ENCODE measurements at regions not wholly inside any gene's neighbourhood (a gene's known extent, or its start where the extent isn't known, plus 50 kb on each side); places are given as distances from the start of the nearest gene placed in this dataset.
"Not testable (repeated sequence)": the region's sequence is repeated elsewhere in the genome, so short reads cannot be mapped to it uniquely, and the experiment has no call there.

GRCh38 chr1:88562991-88563390 lies 121.1 kb upstream of the PKN2 start:
- Histone ChIP-seq H3K9me3 (ENCODE audit: control insufficient read depth, low read length) (no peaks in the 10 kb centered on the region), H3K36me3 (ENCODE audit: control insufficient read depth, insufficient read depth, low read length) (no peaks in the 10 kb centered on the region), H3K27ac (ENCODE audit: low read depth, low read length, severe bottlenecking) (no peak overlapping the region), H3K4me1 (ENCODE audit: control insufficient read depth, insufficient read depth, low read length, poor library complexity, severe bottlenecking) (no peaks in the 10 kb centered on the region), H3K4me3 (ENCODE audit: extremely low read depth, insufficient read depth, low read length, poor library complexity, severe bottlenecking) (no peak overlapping the region)
- 43 to 50% methylated on average over 1 of the region's 3 CpGs for WGBS, 2 experiments (ENCODE audit: insufficient coverage in 2 of 2)

GRCh38 chr1:88566615-88567387 lies 117.3 kb upstream of the PKN2 start:
- no peaks in the 10 kb centered on the region for H3K9me3 ChIP-seq (ENCODE audit: control insufficient read depth, low read length)
- no peak overlapping the region for H3K27ac ChIP-seq (ENCODE audit: low read depth, low read length, severe bottlenecking)
- no peaks in the 10 kb centered on the region for H3K36me3 ChIP-seq (ENCODE audit: control insufficient read depth, insufficient read depth, low read length)
- WGBS, 2 experiments (ENCODE audit: insufficient coverage in 2 of 2): 54 to 89% methylated on average over 2 to 3 of the region's 9 CpGs
- no peak overlapping the region for H3K4me3 ChIP-seq (ENCODE audit: extremely low read depth, insufficient read depth, low read length, poor library complexity, severe bottlenecking)
- H3K4me1 ChIP-seq (ENCODE audit: control insufficient read depth, insufficient read depth, low read length, poor library complexity, severe bottlenecking): no peaks in the 10 kb centered on the region

- WGBS, 2 experiments (ENCODE audit: insufficient coverage in 2 of 2): 80 to 88% methylated on average over 1 of the region's 1 CpG
- no peak overlapping the region for H3K4me3 ChIP-seq (ENCODE audit: extremely low read depth, insufficient read depth, low read length, poor library complexity, severe bottlenecking)
- H3K36me3 ChIP-seq (ENCODE audit: control insufficient read depth, insufficient read depth, low read length): no peaks in the 10 kb centered on the region
- no peaks in the 10 kb centered on the region for H3K4me1 ChIP-seq (ENCODE audit: control insufficient read depth, insufficient read depth, low read length, poor library complexity, severe bottlenecking)
- no peaks in the 10 kb centered on the region for H3K9me3 ChIP-seq (ENCODE audit: control insufficient read depth, low read length)
- no peak overlapping the region for H3K27ac ChIP-seq (ENCODE audit: low read depth, low read length, severe bottlenecking)
Observed at GRCh38 chr1:88571506-88571905, 112.6 kb upstream of the PKN2 start.

GRCh38 chr1:88579598-88579997 lies 104.5 kb upstream of the PKN2 start:
- H3K36me3 ChIP-seq (ENCODE audit: control insufficient read depth, insufficient read depth, low read length): no peaks in the 10 kb centered on the region
- no peaks in the 10 kb centered on the region for H3K4me1 ChIP-seq (ENCODE audit: control insufficient read depth, insufficient read depth, low read length, poor library complexity, severe bottlenecking)
- 84 to 96% methylated on average over 3 of the region's 3 CpGs for WGBS, 2 experiments (ENCODE audit: insufficient coverage in 2 of 2)

GRCh38 chr1:88581703-88582102 lies 102.4 kb upstream of the PKN2 start:
- Histone ChIP-seq H3K4me3 (ENCODE audit: extremely low read depth, insufficient read depth, low read length, poor library complexity, severe bottlenecking) (no peak overlapping the region), H3K9me3 (ENCODE audit: control insufficient read depth, low read length) (no peaks in the 10 kb centered on the region), H3K36me3 (ENCODE audit: control insufficient read depth, insufficient read depth, low read length) (no peaks in the 10 kb centered on the region), H3K27ac (ENCODE audit: low read depth, low read length, severe bottlenecking) (no peak overlapping the region), H3K4me1 (ENCODE audit: control insufficient read depth, insufficient read depth, low read length, poor library complexity, severe bottlenecking) (no peaks in the 10 kb centered on the region)
- WGBS, 2 experiments (ENCODE audit: insufficient coverage in 2 of 2): 75 to 85% methylated on average over 1 to 2 of the region's 2 CpGs

More at GRCh38 chr1:88579598-88579997, 104.5 kb upstream of the PKN2 start:
- H3K4me3 ChIP-seq (ENCODE audit: extremely low read depth, insufficient read depth, low read length, poor library complexity, severe bottlenecking): no peak overlapping the region
- H3K27ac ChIP-seq (ENCODE audit: low read depth, low read length, severe bottlenecking): no peak overlapping the region
- H3K9me3 ChIP-seq (ENCODE audit: control insufficient read depth, low read length): no peaks in the 10 kb centered on the region

- no peak overlapping the region for H3K4me3 ChIP-seq (ENCODE audit: extremely low read depth, insufficient read depth, low read length, poor library complexity, severe bottlenecking)
- H3K4me1 ChIP-seq (ENCODE audit: control insufficient read depth, insufficient read depth, low read length, poor library complexity, severe bottlenecking): no peaks in the 10 kb centered on the region
- peaks cover 3% of the 10 kb centered on the region for H3K9me3 ChIP-seq (ENCODE audit: control insufficient read depth, low read length)
- H3K27ac ChIP-seq (ENCODE audit: low read depth, low read length, severe bottlenecking): no peak overlapping the region
- no peaks in the 10 kb centered on the region for H3K36me3 ChIP-seq (ENCODE audit: control insufficient read depth, insufficient read depth, low read length)
Observed at GRCh38 chr1:88593358-88593757, 90.7 kb upstream of the PKN2 start.

- H3K4me3 ChIP-seq (ENCODE audit: extremely low read depth, insufficient read depth, low read length, poor library complexity, severe bottlenecking): no peak overlapping the region
- H3K4me1 ChIP-seq (ENCODE audit: control insufficient read depth, insufficient read depth, low read length, poor library complexity, severe bottlenecking): no peaks in the 10 kb centered on the region
- H3K36me3 ChIP-seq (ENCODE audit: control insufficient read depth, insufficient read depth, low read length): no peaks in the 10 kb centered on the region
- no CpG with 5 or more reads among the region's 4 CpGs for WGBS, 2 experiments (ENCODE audit: insufficient coverage in 2 of 2)
- H3K27ac ChIP-seq (ENCODE audit: low read depth, low read length, severe bottlenecking): no peak overlapping the region
- H3K9me3 ChIP-seq (ENCODE audit: control insufficient read depth, low read length): peaks cover 3% of the 10 kb centered on the region
Observed at GRCh38 chr1:88595355-88596002, 88.6 kb upstream of the PKN2 start.

- not testable (repeated sequence) for H3K4me3 ChIP-seq (ENCODE audit: extremely low read depth, insufficient read depth, low read length, poor library complexity, severe bottlenecking); H3K4me1 ChIP-seq (ENCODE audit: control insufficient read depth, insufficient read depth, low read length, poor library complexity, severe bottlenecking); H3K36me3 ChIP-seq (ENCODE audit: control insufficient read depth, insufficient read depth, low read length); H3K27ac ChIP-seq (ENCODE audit: low read depth, low read length, severe bottlenecking); H3K9me3 ChIP-seq (ENCODE audit: control insufficient read depth, low read length)
- WGBS, 2 experiments (ENCODE audit: insufficient coverage in 2 of 2): 100% methylated on average over 1 of the region's 1 CpG; no CpG with 5 or more reads in 1 of the 2 experiments
Observed at GRCh38 chr1:88597973-88598372, 86.1 kb upstream of the PKN2 start.

- Histone ChIP-seq H3K9me3 (ENCODE audit: control insufficient read depth, low read length) (no peaks in the 10 kb centered on the region), H3K27ac (ENCODE audit: low read depth, low read length, severe bottlenecking) (no peak overlapping the region), H3K4me1 (ENCODE audit: control insufficient read depth, insufficient read depth, low read length, poor library complexity, severe bottlenecking) (no peaks in the 10 kb centered on the region), H3K4me3 (ENCODE audit: extremely low read depth, insufficient read depth, low read length, poor library complexity, severe bottlenecking) (no peak overlapping the region), H3K36me3 (ENCODE audit: control insufficient read depth, insufficient read depth, low read length) (no peaks in the 10 kb centered on the region)
- WGBS, 2 experiments (ENCODE audit: insufficient coverage in 2 of 2): 61 to 80% methylated on average over 5 to 8 of the region's 11 CpGs
Observed at GRCh38 chr1:88608139-88608943, 75.7 kb upstream of the PKN2 start.

GRCh38 chr1:88609051-88609450 lies 75.0 kb upstream of the PKN2 start:
- Histone ChIP-seq H3K4me3 (ENCODE audit: extremely low read depth, insufficient read depth, low read length, poor library complexity, severe bottlenecking) (no peak overlapping the region), H3K4me1 (ENCODE audit: control insufficient read depth, insufficient read depth, low read length, poor library complexity, severe bottlenecking) (no peaks in the 10 kb centered on the region), H3K27ac (ENCODE audit: low read depth, low read length, severe bottlenecking) (no peak overlapping the region), H3K9me3 (ENCODE audit: control insufficient read depth, low read length) (no peaks in the 10 kb centered on the region), H3K36me3 (ENCODE audit: control insufficient read depth, insufficient read depth, low read length) (no peaks in the 10 kb centered on the region)

Data from mesodermal cell (in vitro differentiated cells).